GM23338 (cell line): ENCODE measurements at regions not wholly inside any gene's neighbourhood (a gene's known extent, or its start where the extent isn't known, plus 50 kb on each side); places are given as distances from the start of the nearest gene placed in this dataset.

Source experiments
- CREB1 ChIP-seq: fragments of 250-450 bp; sonication (Bioruptor Pico); IDR thresholded peaks from 2 replicates; pipeline ENCODE4 v1.5.0; 2020; ENCODE audit warnings: low read depth, mild to moderate bottlenecking, moderate library complexity
- EZH2 ChIP-seq: fragments of 200-600 bp; sonication (generic); IDR thresholded peaks from one replicate; pipeline ENCODE4 v1.8.0; 2017; ENCODE audit warnings: antibody characterized with exemption, mild to moderate bottlenecking, low read depth; ENCODE audit not compliant: unreplicated experiment
- EZH2phosphoT487 ChIP-seq: fragments of 200-600 bp; sonication (generic); IDR thresholded peaks from one replicate; pipeline ENCODE4 v1.8.1; 2018; ENCODE audit warnings: antibody characterized with exemption; ENCODE audit not compliant: unreplicated experiment
- JUNB ChIP-seq: IDR thresholded peaks from one replicate; pipeline ENCODE4 v1.6.1; 2016; ENCODE audit warnings: antibody characterized with exemption; ENCODE audit not compliant: unreplicated experiment
- NANOG ChIP-seq: IDR thresholded peaks from 2 replicates; pipeline ENCODE4 v1.6.1; 2016; ENCODE audit warnings: antibody characterized with exemption, borderline replicate concordance
- POLR2AphosphoS5 ChIP-seq: IDR thresholded peaks from 2 replicates; pipeline ENCODE4 v1.6.1; 2016; ENCODE audit warnings: antibody characterized with exemption, low read depth
- STAT1 ChIP-seq: IDR thresholded peaks from one replicate; pipeline ENCODE4 v1.6.1; 2016; ENCODE audit warnings: antibody characterized with exemption; ENCODE audit not compliant: unreplicated experiment
- ZNF114 ChIP-seq: fragments of 250-450 bp; sonication (Bioruptor Pico); IDR thresholded peaks from 2 replicates; pipeline ENCODE4 v1.5.0; 2020; ENCODE audit warnings: mild to moderate bottlenecking, moderate library complexity
- ZNF331 ChIP-seq: fragments of 250-450 bp; sonication (Bioruptor Pico); IDR thresholded peaks from 2 replicates; pipeline ENCODE4 v1.5.0; 2020; ENCODE audit warnings: low read depth, mild to moderate bottlenecking, moderate library complexity
- TF ChIP-seq, protein P1 (sequence below), 2 experiments: fragments of 200-600 bp in 1 of 2; sonication (generic) in 1 of 2; conservative IDR thresholded peaks; 2 replicates each; pipeline versions ENCODE4 v1.5.1 to v1.6.1; 2016 to 2017; ENCODE audit warnings: antibody characterized with exemption in 2 of 2, low read depth in 2 of 2, mild to moderate bottlenecking in 2 of 2, moderate library complexity in 1 of 2
- TF ChIP-seq, protein P2 (sequence below): IDR thresholded peaks from one replicate; pipeline ENCODE4 v1.6.1; 2018; ENCODE audit warnings: antibody characterized with exemption; ENCODE audit not compliant: unreplicated experiment
- TF ChIP-seq, protein P3 (sequence below): IDR thresholded peaks from 2 replicates; pipeline ENCODE4 v1.6.1; 2016; ENCODE audit warnings: antibody characterized with exemption
- TF ChIP-seq, protein P4 (sequence below): fragments of 250-450 bp; sonication (Bioruptor Pico); IDR thresholded peaks from 2 replicates; pipeline ENCODE4 v1.5.0; 2020; ENCODE audit warnings: mild to moderate bottlenecking, moderate library complexity

DNA sequence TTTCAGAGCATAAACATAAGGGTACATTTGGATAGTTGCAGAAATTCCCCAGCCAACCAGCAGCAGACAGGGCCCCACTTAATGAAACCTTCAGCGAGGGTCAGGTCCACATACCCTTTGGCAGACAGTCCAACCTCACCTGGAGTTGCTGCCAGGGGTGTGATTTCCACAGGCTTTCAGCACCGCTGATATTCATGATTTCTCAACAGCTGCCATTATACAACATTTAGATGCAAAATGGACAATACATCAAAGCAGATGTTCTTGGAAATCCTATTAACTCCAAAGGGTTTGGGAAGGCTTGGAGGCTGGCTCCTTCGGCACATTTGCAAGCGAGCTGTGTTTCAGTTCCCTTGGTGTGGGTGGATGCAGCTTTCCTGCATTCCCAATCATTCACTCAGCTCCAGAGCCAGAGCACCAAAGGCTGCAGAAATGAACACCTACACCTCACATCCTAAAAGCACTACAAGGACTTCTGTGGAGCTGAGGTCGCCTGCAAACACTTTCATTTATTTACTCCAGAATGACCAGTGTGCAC is 147.2 kb upstream of the VSTM2B start:
- TF ChIP-seq, protein P1, sequence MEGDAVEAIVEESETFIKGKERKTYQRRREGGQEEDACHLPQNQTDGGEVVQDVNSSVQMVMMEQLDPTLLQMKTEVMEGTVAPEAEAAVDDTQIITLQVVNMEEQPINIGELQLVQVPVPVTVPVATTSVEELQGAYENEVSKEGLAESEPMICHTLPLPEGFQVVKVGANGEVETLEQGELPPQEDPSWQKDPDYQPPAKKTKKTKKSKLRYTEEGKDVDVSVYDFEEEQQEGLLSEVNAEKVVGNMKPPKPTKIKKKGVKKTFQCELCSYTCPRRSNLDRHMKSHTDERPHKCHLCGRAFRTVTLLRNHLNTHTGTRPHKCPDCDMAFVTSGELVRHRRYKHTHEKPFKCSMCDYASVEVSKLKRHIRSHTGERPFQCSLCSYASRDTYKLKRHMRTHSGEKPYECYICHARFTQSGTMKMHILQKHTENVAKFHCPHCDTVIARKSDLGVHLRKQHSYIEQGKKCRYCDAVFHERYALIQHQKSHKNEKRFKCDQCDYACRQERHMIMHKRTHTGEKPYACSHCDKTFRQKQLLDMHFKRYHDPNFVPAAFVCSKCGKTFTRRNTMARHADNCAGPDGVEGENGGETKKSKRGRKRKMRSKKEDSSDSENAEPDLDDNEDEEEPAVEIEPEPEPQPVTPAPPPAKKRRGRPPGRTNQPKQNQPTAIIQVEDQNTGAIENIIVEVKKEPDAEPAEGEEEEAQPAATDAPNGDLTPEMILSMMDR (conservative IDR thresholded peaks at IDR 0.05; ENCODE audit: low read depth in 2 of 2) = no peak
- TF ChIP-seq POLR2AphosphoS5 (no peak), EZH2 (no peak), JUNB (no peak), CREB1 (CRISPR knock-in tag) (no peak), EZH2phosphoT487 (no peak), ZNF331 (CRISPR knock-in tag) (no peak), ZNF114 (CRISPR knock-in tag) (no peak), NANOG (no peak), STAT1 (no peak)
- TF ChIP-seq, protein P2, sequence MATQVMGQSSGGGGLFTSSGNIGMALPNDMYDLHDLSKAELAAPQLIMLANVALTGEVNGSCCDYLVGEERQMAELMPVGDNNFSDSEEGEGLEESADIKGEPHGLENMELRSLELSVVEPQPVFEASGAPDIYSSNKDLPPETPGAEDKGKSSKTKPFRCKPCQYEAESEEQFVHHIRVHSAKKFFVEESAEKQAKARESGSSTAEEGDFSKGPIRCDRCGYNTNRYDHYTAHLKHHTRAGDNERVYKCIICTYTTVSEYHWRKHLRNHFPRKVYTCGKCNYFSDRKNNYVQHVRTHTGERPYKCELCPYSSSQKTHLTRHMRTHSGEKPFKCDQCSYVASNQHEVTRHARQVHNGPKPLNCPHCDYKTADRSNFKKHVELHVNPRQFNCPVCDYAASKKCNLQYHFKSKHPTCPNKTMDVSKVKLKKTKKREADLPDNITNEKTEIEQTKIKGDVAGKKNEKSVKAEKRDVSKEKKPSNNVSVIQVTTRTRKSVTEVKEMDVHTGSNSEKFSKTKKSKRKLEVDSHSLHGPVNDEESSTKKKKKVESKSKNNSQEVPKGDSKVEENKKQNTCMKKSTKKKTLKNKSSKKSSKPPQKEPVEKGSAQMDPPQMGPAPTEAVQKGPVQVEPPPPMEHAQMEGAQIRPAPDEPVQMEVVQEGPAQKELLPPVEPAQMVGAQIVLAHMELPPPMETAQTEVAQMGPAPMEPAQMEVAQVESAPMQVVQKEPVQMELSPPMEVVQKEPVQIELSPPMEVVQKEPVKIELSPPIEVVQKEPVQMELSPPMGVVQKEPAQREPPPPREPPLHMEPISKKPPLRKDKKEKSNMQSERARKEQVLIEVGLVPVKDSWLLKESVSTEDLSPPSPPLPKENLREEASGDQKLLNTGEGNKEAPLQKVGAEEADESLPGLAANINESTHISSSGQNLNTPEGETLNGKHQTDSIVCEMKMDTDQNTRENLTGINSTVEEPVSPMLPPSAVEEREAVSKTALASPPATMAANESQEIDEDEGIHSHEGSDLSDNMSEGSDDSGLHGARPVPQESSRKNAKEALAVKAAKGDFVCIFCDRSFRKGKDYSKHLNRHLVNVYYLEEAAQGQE = no peak
- TF ChIP-seq, protein P3, sequence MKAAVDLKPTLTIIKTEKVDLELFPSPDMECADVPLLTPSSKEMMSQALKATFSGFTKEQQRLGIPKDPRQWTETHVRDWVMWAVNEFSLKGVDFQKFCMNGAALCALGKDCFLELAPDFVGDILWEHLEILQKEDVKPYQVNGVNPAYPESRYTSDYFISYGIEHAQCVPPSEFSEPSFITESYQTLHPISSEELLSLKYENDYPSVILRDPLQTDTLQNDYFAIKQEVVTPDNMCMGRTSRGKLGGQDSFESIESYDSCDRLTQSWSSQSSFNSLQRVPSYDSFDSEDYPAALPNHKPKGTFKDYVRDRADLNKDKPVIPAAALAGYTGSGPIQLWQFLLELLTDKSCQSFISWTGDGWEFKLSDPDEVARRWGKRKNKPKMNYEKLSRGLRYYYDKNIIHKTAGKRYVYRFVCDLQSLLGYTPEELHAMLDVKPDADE = no peak
- TF ChIP-seq, protein P4, sequence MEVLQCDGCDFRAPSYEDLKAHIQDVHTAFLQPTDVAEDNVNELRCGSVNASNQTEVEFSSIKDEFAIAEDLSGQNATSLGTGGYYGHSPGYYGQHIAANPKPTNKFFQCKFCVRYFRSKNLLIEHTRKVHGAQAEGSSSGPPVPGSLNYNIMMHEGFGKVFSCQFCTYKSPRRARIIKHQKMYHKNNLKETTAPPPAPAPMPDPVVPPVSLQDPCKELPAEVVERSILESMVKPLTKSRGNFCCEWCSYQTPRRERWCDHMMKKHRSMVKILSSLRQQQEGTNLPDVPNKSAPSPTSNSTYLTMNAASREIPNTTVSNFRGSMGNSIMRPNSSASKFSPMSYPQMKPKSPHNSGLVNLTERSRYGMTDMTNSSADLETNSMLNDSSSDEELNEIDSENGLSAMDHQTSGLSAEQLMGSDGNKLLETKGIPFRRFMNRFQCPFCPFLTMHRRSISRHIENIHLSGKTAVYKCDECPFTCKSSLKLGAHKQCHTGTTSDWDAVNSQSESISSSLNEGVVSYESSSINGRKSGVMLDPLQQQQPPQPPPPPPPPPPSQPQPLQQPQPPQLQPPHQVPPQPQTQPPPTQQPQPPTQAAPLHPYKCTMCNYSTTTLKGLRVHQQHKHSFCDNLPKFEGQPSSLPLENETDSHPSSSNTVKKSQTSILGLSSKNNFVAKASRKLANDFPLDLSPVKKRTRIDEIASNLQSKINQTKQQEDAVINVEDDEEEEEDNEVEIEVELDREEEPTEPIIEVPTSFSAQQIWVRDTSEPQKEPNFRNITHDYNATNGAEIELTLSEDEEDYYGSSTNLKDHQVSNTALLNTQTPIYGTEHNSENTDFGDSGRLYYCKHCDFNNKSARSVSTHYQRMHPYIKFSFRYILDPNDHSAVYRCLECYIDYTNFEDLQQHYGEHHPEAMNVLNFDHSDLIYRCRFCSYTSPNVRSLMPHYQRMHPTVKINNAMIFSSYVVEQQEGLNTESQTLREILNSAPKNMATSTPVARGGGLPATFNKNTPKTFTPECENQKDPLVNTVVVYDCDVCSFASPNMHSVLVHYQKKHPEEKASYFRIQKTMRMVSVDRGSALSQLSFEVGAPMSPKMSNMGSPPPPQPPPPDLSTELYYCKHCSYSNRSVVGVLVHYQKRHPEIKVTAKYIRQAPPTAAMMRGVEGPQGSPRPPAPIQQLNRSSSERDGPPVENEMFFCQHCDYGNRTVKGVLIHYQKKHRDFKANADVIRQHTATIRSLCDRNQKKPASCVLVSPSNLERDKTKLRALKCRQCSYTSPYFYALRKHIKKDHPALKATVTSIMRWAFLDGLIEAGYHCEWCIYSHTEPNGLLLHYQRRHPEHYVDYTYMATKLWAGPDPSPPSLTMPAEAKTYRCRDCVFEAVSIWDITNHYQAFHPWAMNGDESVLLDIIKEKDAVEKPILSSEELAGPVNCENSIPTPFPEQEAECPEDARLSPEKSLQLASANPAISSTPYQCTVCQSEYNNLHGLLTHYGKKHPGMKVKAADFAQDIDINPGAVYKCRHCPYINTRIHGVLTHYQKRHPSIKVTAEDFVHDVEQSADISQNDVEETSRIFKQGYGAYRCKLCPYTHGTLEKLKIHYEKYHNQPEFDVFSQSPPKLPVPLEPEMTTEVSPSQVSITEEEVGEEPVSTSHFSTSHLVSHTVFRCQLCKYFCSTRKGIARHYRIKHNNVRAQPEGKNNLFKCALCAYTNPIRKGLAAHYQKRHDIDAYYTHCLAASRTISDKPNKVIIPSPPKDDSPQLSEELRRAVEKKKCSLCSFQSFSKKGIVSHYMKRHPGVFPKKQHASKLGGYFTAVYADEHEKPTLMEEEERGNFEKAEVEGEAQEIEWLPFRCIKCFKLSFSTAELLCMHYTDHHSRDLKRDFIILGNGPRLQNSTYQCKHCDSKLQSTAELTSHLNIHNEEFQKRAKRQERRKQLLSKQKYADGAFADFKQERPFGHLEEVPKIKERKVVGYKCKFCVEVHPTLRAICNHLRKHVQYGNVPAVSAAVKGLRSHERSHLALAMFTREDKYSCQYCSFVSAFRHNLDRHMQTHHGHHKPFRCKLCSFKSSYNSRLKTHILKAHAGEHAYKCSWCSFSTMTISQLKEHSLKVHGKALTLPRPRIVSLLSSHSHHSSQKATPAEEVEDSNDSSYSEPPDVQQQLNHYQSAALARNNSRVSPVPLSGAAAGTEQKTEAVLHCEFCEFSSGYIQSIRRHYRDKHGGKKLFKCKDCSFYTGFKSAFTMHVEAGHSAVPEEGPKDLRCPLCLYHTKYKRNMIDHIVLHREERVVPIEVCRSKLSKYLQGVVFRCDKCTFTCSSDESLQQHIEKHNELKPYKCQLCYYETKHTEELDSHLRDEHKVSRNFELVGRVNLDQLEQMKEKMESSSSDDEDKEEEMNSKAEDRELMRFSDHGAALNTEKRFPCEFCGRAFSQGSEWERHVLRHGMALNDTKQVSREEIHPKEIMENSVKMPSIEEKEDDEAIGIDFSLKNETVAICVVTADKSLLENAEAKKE (CRISPR knock-in tag) = no peak
